NB4 (cell line): ENCODE measurements at regions not wholly inside any gene's neighbourhood (a gene's known extent, or its start where the extent isn't known, plus 50 kb on each side); places are given as distances from the start of the nearest gene placed in this dataset.

Source experiments
- MYC ChIP-seq: IDR thresholded peaks from 2 replicates; pipeline ENCODE4 v1.6.1; 2011; ENCODE audit warnings: low read depth, low read length
- TF ChIP-seq, protein P1 (sequence below): IDR thresholded peaks from one replicate; pipeline ENCODE4 v1.5.1; 2012; ENCODE audit warnings: low read depth, low read length

DNA sequence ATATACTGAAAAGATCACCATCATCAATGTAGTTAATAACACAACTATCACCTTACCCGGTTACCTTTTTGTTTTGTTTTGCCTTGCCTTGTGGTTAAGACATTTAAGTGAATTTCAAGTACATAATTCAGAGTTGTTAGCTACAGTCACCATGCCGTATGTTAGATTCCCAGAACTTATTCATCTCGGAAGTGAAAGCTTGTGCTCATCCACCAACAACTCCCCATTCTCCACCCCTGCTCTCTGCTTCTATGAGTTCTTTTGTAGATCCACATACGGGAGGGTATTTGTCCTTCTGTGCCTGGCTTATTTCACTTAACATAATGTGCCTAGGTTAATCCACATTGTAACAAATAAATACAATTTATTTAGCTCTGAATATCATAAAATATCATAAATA, 182.8 kb upstream of the ADARB2 start:
- TF ChIP-seq, protein P1, sequence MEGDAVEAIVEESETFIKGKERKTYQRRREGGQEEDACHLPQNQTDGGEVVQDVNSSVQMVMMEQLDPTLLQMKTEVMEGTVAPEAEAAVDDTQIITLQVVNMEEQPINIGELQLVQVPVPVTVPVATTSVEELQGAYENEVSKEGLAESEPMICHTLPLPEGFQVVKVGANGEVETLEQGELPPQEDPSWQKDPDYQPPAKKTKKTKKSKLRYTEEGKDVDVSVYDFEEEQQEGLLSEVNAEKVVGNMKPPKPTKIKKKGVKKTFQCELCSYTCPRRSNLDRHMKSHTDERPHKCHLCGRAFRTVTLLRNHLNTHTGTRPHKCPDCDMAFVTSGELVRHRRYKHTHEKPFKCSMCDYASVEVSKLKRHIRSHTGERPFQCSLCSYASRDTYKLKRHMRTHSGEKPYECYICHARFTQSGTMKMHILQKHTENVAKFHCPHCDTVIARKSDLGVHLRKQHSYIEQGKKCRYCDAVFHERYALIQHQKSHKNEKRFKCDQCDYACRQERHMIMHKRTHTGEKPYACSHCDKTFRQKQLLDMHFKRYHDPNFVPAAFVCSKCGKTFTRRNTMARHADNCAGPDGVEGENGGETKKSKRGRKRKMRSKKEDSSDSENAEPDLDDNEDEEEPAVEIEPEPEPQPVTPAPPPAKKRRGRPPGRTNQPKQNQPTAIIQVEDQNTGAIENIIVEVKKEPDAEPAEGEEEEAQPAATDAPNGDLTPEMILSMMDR, result no peak
- TF ChIP-seq MYC, result no peak
